ENCODE measurements at regions not wholly inside any gene's neighbourhood (a gene's known extent, or its start where the extent isn't known, plus 50 kb on each side); places are given as distances from the start of the nearest gene placed in this dataset.

- Histone ChIP-seq H3K27me3 (ENCODE audit: control insufficient read depth, insufficient read depth, low read length) (peaks cover 6% of the 10 kb centered on the region), H3K36me3 (replicated peaks; ENCODE audit: control insufficient read depth, insufficient read depth, low read length) (no peaks in the 10 kb centered on the region), H3K4me3 (ENCODE audit: insufficient read depth, low read depth, low read length) (no peak overlapping the region)
- DNase-seq = no peak
Measured at GRCh38 chr13:107860284-107860683, 355.1 kb downstream of the LIG4 start.

- DNase-seq = no peak
- Histone ChIP-seq H3K27me3 (ENCODE audit: control insufficient read depth, insufficient read depth, low read length) (no peaks in the 10 kb centered on the region), H3K4me3 (ENCODE audit: insufficient read depth, low read depth, low read length) (no peak overlapping the region)
Measured at GRCh38 chr13:107854880-107855279, 360.5 kb downstream of the LIG4 start.

GRCh38 chr13:107852072-107852471 is 363.3 kb downstream of the LIG4 start:
- Histone ChIP-seq H3K4me3 (ENCODE audit: insufficient read depth, low read depth, low read length) (no peak overlapping the region), H3K36me3 (replicated peaks; ENCODE audit: control insufficient read depth, insufficient read depth, low read length) (no peaks in the 10 kb centered on the region), H3K27me3 (ENCODE audit: control insufficient read depth, insufficient read depth, low read length) (no peaks in the 10 kb centered on the region)
- no peak for DNase-seq

More at GRCh38 chr13:107854880-107855279, 360.5 kb downstream of the LIG4 start:
- H3K36me3 ChIP-seq (replicated peaks; ENCODE audit: control insufficient read depth, insufficient read depth, low read length) = no peaks in the 10 kb centered on the region

GRCh38 chr13:107851670-107852069 is 363.7 kb downstream of the LIG4 start:
- no peaks in the 10 kb centered on the region for H3K36me3 ChIP-seq (replicated peaks; ENCODE audit: control insufficient read depth, insufficient read depth, low read length)
- no peak for DNase-seq
- H3K4me3 ChIP-seq (ENCODE audit: insufficient read depth, low read depth, low read length) = no peak overlapping the region
- no peaks in the 10 kb centered on the region for H3K27me3 ChIP-seq (ENCODE audit: control insufficient read depth, insufficient read depth, low read length)

GRCh38 chr13:107847406-107847805 is 367.9 kb downstream of the LIG4 start:
- H3K4me3 ChIP-seq (ENCODE audit: insufficient read depth, low read depth, low read length) = no peak overlapping the region
- no peaks in the 10 kb centered on the region for H3K36me3 ChIP-seq (replicated peaks; ENCODE audit: control insufficient read depth, insufficient read depth, low read length)
- H3K27me3 ChIP-seq (ENCODE audit: control insufficient read depth, insufficient read depth, low read length) = no peaks in the 10 kb centered on the region
- DNase-seq = no peak

GRCh38 chr13:107846642-107847041 is 368.7 kb downstream of the LIG4 start:
- no peak for DNase-seq
- H3K4me3 ChIP-seq (ENCODE audit: insufficient read depth, low read depth, low read length) = no peak overlapping the region
- H3K27me3 ChIP-seq (ENCODE audit: control insufficient read depth, insufficient read depth, low read length) = no peaks in the 10 kb centered on the region
- no peaks in the 10 kb centered on the region for H3K36me3 ChIP-seq (replicated peaks; ENCODE audit: control insufficient read depth, insufficient read depth, low read length)

- H3K36me3 ChIP-seq (replicated peaks; ENCODE audit: control insufficient read depth, insufficient read depth, low read length) = no peaks in the 10 kb centered on the region
- no peak for DNase-seq
- no peaks in the 10 kb centered on the region for H3K27me3 ChIP-seq (ENCODE audit: control insufficient read depth, insufficient read depth, low read length)
- H3K4me3 ChIP-seq (ENCODE audit: insufficient read depth, low read depth, low read length) = no peak overlapping the region
Measured at GRCh38 chr13:107845911-107846310, 369.4 kb downstream of the LIG4 start.

- Histone ChIP-seq H3K4me3 (ENCODE audit: insufficient read depth, low read depth, low read length) (no peak overlapping the region), H3K36me3 (replicated peaks; ENCODE audit: control insufficient read depth, insufficient read depth, low read length) (no peaks in the 10 kb centered on the region), H3K27me3 (ENCODE audit: control insufficient read depth, insufficient read depth, low read length) (no peaks in the 10 kb centered on the region)
- no peak for DNase-seq
Measured at GRCh38 chr13:107843681-107844080, 371.7 kb downstream of the LIG4 start.

- Histone ChIP-seq H3K36me3 (replicated peaks; ENCODE audit: control insufficient read depth, insufficient read depth, low read length) (no peaks in the 10 kb centered on the region), H3K27me3 (ENCODE audit: control insufficient read depth, insufficient read depth, low read length) (no peaks in the 10 kb centered on the region), H3K4me3 (ENCODE audit: insufficient read depth, low read depth, low read length) (no peak overlapping the region)
- DNase-seq = no peak
Measured at GRCh38 chr13:107843281-107843680, 372.1 kb downstream of the LIG4 start.

GRCh38 chr13:107842562-107843180 is 372.7 kb downstream of the LIG4 start:
- no peaks in the 10 kb centered on the region for H3K27me3 ChIP-seq (ENCODE audit: control insufficient read depth, insufficient read depth, low read length)
- no peak overlapping the region for H3K4me3 ChIP-seq (ENCODE audit: insufficient read depth, low read depth, low read length)
- DNase-seq = no peak
- no peaks in the 10 kb centered on the region for H3K36me3 ChIP-seq (replicated peaks; ENCODE audit: control insufficient read depth, insufficient read depth, low read length)

- Histone ChIP-seq H3K4me3 (ENCODE audit: insufficient read depth, low read depth, low read length) (no peak overlapping the region), H3K27me3 (ENCODE audit: control insufficient read depth, insufficient read depth, low read length) (no peaks in the 10 kb centered on the region), H3K36me3 (replicated peaks; ENCODE audit: control insufficient read depth, insufficient read depth, low read length) (no peaks in the 10 kb centered on the region)
- DNase-seq = no peak
Measured at GRCh38 chr13:107838588-107839161, 376.7 kb downstream of the LIG4 start.

- DNase-seq = no peak
- H3K4me3 ChIP-seq (ENCODE audit: insufficient read depth, low read depth, low read length) = no peak overlapping the region
- no peaks in the 10 kb centered on the region for H3K36me3 ChIP-seq (replicated peaks; ENCODE audit: control insufficient read depth, insufficient read depth, low read length)
- no peaks in the 10 kb centered on the region for H3K27me3 ChIP-seq (ENCODE audit: control insufficient read depth, insufficient read depth, low read length)
Measured at GRCh38 chr13:107836685-107837084, 378.7 kb downstream of the LIG4 start.

- Histone ChIP-seq H3K27me3 (ENCODE audit: control insufficient read depth, insufficient read depth, low read length) (no peaks in the 10 kb centered on the region), H3K36me3 (replicated peaks; ENCODE audit: control insufficient read depth, insufficient read depth, low read length) (no peaks in the 10 kb centered on the region), H3K4me3 (ENCODE audit: insufficient read depth, low read depth, low read length) (no peak overlapping the region)
- no peak for DNase-seq
Measured at GRCh38 chr13:107835339-107836018, 379.9 kb downstream of the LIG4 start.

- H3K27me3 ChIP-seq (ENCODE audit: control insufficient read depth, insufficient read depth, low read length) = no peaks in the 10 kb centered on the region
- no peak for DNase-seq
- H3K4me3 ChIP-seq (ENCODE audit: insufficient read depth, low read depth, low read length) = no peak overlapping the region
- H3K36me3 ChIP-seq (replicated peaks; ENCODE audit: control insufficient read depth, insufficient read depth, low read length) = no peaks in the 10 kb centered on the region
Measured at GRCh38 chr13:107834717-107835116, 380.6 kb downstream of the LIG4 start.

- Histone ChIP-seq H3K27me3 (ENCODE audit: control insufficient read depth, insufficient read depth, low read length) (no peaks in the 10 kb centered on the region), H3K36me3 (replicated peaks; ENCODE audit: control insufficient read depth, insufficient read depth, low read length) (no peaks in the 10 kb centered on the region), H3K4me3 (ENCODE audit: insufficient read depth, low read depth, low read length) (no peak overlapping the region)
- no peak for DNase-seq
Measured at GRCh38 chr13:107834281-107834680, 381.1 kb downstream of the LIG4 start.

Data from H7 (cell line).